ENCODE measurements at regions not wholly inside any gene's neighbourhood (a gene's known extent, or its start where the extent isn't known, plus 50 kb on each side); places are given as distances from the start of the nearest gene placed in this dataset.
"Not testable (repeated sequence)": the region's sequence is repeated elsewhere in the genome, so short reads cannot be mapped to it uniquely, and the experiment has no call there.

GRCh38 chr7:10646194-10646593 lies 327.5 kb upstream of the PHF14 start:
- no peak for DNase-seq (ENCODE audit: low read depth)
- no peak overlapping the region for H3K4me3 ChIP-seq (ENCODE audit: control insufficient read depth, low read depth, low read length)
- no peak for TF ChIP-seq CTCF (conservative IDR thresholded peaks at IDR 0.05; ENCODE audit: control insufficient read depth, insufficient read depth, low read depth, low read length)

- TF ChIP-seq CTCF (conservative IDR thresholded peaks at IDR 0.05; ENCODE audit: control insufficient read depth, insufficient read depth, low read depth, low read length) = no peak
- H3K4me3 ChIP-seq (ENCODE audit: control insufficient read depth, low read depth, low read length) = no peak overlapping the region
- no peak for DNase-seq (ENCODE audit: low read depth)
Observed at GRCh38 chr7:10648289-10648688, 325.4 kb upstream of the PHF14 start.

GRCh38 chr7:10649120-10649519 lies 324.6 kb upstream of the PHF14 start:
- not testable (repeated sequence) for H3K4me3 ChIP-seq (ENCODE audit: control insufficient read depth, low read depth, low read length); DNase-seq (ENCODE audit: low read depth)

GRCh38 chr7:10655031-10655430 lies 318.6 kb upstream of the PHF14 start:
- no peak for DNase-seq (ENCODE audit: low read depth)
- TF ChIP-seq CTCF (conservative IDR thresholded peaks at IDR 0.05; ENCODE audit: control insufficient read depth, insufficient read depth, low read depth, low read length) = no peak

GRCh38 chr7:10657201-10657600 lies 316.5 kb upstream of the PHF14 start:
- H3K4me3 ChIP-seq (ENCODE audit: control insufficient read depth, low read depth, low read length) = no peak overlapping the region
- no peak for DNase-seq (ENCODE audit: low read depth)
- no peak for TF ChIP-seq CTCF (conservative IDR thresholded peaks at IDR 0.05; ENCODE audit: control insufficient read depth, insufficient read depth, low read depth, low read length)

More at GRCh38 chr7:10655031-10655430, 318.6 kb upstream of the PHF14 start:
- H3K4me3 ChIP-seq (ENCODE audit: control insufficient read depth, low read depth, low read length) = no peak overlapping the region

GRCh38 chr7:10657837-10658236 lies 315.8 kb upstream of the PHF14 start:
- no peak overlapping the region for H3K4me3 ChIP-seq (ENCODE audit: control insufficient read depth, low read depth, low read length)
- TF ChIP-seq CTCF (conservative IDR thresholded peaks at IDR 0.05; ENCODE audit: control insufficient read depth, insufficient read depth, low read depth, low read length) = no peak
- no peak for DNase-seq (ENCODE audit: low read depth)

- no peak overlapping the region for H3K4me3 ChIP-seq (ENCODE audit: control insufficient read depth, low read depth, low read length)
- DNase-seq (ENCODE audit: low read depth) = no peak
- TF ChIP-seq CTCF (conservative IDR thresholded peaks at IDR 0.05; ENCODE audit: control insufficient read depth, insufficient read depth, low read depth, low read length) = no peak
Observed at GRCh38 chr7:10662491-10662890, 311.2 kb upstream of the PHF14 start.

Data from fibroblast of mammary gland (primary cell).